Smooth muscle cell (in vitro differentiated cells): ENCODE measurements at regions not wholly inside any gene's neighbourhood (a gene's known extent, or its start where the extent isn't known, plus 50 kb on each side); places are given as distances from the start of the nearest gene placed in this dataset.

Experiments
- DNase-seq: peaks from one replicate; lab custom pipeline; 2025; ENCODE audit not compliant: unreplicated experiment; lab: John Stamatoyannopoulos, UW
- H2AFZ ChIP-seq: fragments of 200-600 bp; sonication (generic); 2 replicates; pipeline ENCODE4 v1.6.0; 2016; ENCODE audit warnings: antibody characterized with exemption, low read depth, mild to moderate bottlenecking
- H3F3A ChIP-seq: fragments of 200-600 bp; sonication (generic); 2 replicates; pipeline ENCODE4 v1.6.0; 2017; ENCODE audit warnings: antibody characterized with exemption, low read depth
- H3K27ac ChIP-seq: fragments of 200-600 bp; sonication (generic); 2 replicates; pipeline ENCODE4 v1.5.1; 2016; ENCODE audit warnings: low read depth, mild to moderate bottlenecking
- H3K27me3 ChIP-seq: fragments of 200-600 bp; sonication (generic); 2 replicates; pipeline ENCODE4 v1.6.1; 2016; ENCODE audit warnings: low read depth, mild to moderate bottlenecking
- H3K36me3 ChIP-seq: fragments of 200-600 bp; sonication (generic); 2 replicates; pipeline ENCODE4 v1.5.1; 2016; ENCODE audit warnings: low read depth
- H3K4me1 ChIP-seq: fragments of 200-600 bp; sonication (generic); 2 replicates; pipeline ENCODE4 v1.5.1; 2016; ENCODE audit warnings: low read depth
- H3K4me2 ChIP-seq: fragments of 200-600 bp; sonication (generic); 2 replicates; pipeline ENCODE4 v1.6.0; 2016; ENCODE audit warnings: mild to moderate bottlenecking
- H3K4me3 ChIP-seq: fragments of 200-600 bp; sonication (generic); 2 replicates; pipeline ENCODE4 v1.5.1; 2016; ENCODE audit warnings: mild to moderate bottlenecking
- H3K79me2 ChIP-seq: fragments of 200-600 bp; sonication (generic); 2 replicates; pipeline ENCODE4 v1.6.0; 2016; ENCODE audit warnings: low read depth, mild to moderate bottlenecking
- H3K9ac ChIP-seq: fragments of 200-600 bp; sonication (generic); 2 replicates; pipeline ENCODE4 v1.6.0; 2016; ENCODE audit warnings: low read depth
- H3K9me3 ChIP-seq: fragments of 200-600 bp; sonication (generic); replicated peaks from 2 replicates; pipeline ENCODE4 v1.5.1; 2016; ENCODE audit warnings: low read depth
- H4K20me1 ChIP-seq: fragments of 200-600 bp; sonication (generic); 2 replicates; pipeline ENCODE4 v1.6.0; 2016; ENCODE audit warnings: low read depth
- CTCF ChIP-seq: fragments of 200-600 bp; sonication (generic); IDR thresholded peaks from 2 replicates; pipeline ENCODE4 v1.5.1; 2017; ENCODE audit warnings: borderline replicate concordance, mild to moderate bottlenecking, antibody characterized with exemption; ENCODE audit not compliant: insufficient read depth, poor library complexity, severe bottlenecking
- WGBS: methylation state at CpG from one replicate; pipeline ENCODE4 v1.1.7; 2016; ENCODE audit warnings: low lambda C conversion rate; 5-methylcytosine and 5-hydroxymethylcytosine counted together

GRCh38 chr1:110749960-110750359, 75.2 kb upstream of the KCNA3 start:
- Histone ChIP-seq H3K27me3 (peaks cover 6% of the 10 kb centered on the region), H2AFZ (no peak overlapping the region), H3K36me3 (no peaks in the 10 kb centered on the region), H3K9me3 (no peaks in the 10 kb centered on the region), H3K4me1 (no peaks in the 10 kb centered on the region), H4K20me1 (no peaks in the 10 kb centered on the region), H3K79me2 (no peaks in the 10 kb centered on the region), H3F3A (no peaks in the 10 kb centered on the region), H3K4me3 (no peak overlapping the region), H3K4me2 (no peak overlapping the region), H3K9ac (no peak overlapping the region), H3K27ac (no peak overlapping the region)
- no peak for DNase-seq
- no peak for TF ChIP-seq CTCF
- 82% methylated on average over 4 of the region's 4 CpGs for WGBS

- H4K20me1 ChIP-seq: no peaks in the 10 kb centered on the region
- no peak for TF ChIP-seq CTCF
- 24% methylated on average over 10 of the region's 10 CpGs for WGBS
These were observed 72.0 kb upstream of the KCNA3 start for GRCh38 chr1:110746644-110747259.

GRCh38 chr1:110743397-110743796, 68.7 kb upstream of the KCNA3 start:
- no peaks in the 10 kb centered on the region for H3K9me3 ChIP-seq
- H4K20me1 ChIP-seq: no peaks in the 10 kb centered on the region
- no peak overlapping the region for H3K27ac ChIP-seq
- no peak for DNase-seq
- H3K79me2 ChIP-seq: no peaks in the 10 kb centered on the region
- H2AFZ ChIP-seq: no peak overlapping the region
- peaks cover 13% of the 10 kb centered on the region for H3K27me3 ChIP-seq
- no peaks in the 10 kb centered on the region for H3F3A ChIP-seq
- H3K4me3 ChIP-seq: no peak overlapping the region
- H3K4me2 ChIP-seq: no peak overlapping the region
- H3K4me1 ChIP-seq: no peaks in the 10 kb centered on the region
- no peaks in the 10 kb centered on the region for H3K36me3 ChIP-seq
- no peak overlapping the region for H3K9ac ChIP-seq
- no peak for TF ChIP-seq CTCF

More at GRCh38 chr1:110746644-110747259, 72.0 kb upstream of the KCNA3 start:
- H3K36me3 ChIP-seq: no peaks in the 10 kb centered on the region
- H2AFZ ChIP-seq: no peak overlapping the region
- no peak overlapping the region for H3K27ac ChIP-seq
- no peaks in the 10 kb centered on the region for H3K4me1 ChIP-seq
- no peaks in the 10 kb centered on the region for H3K9me3 ChIP-seq
- H3K4me3 ChIP-seq: no peak overlapping the region
- peak; percentile 14 for DNase-seq
- no peak overlapping the region for H3K4me2 ChIP-seq
- H3K9ac ChIP-seq: no peak overlapping the region
- no peaks in the 10 kb centered on the region for H3K79me2 ChIP-seq
- H3K27me3 ChIP-seq: peaks cover 19% of the 10 kb centered on the region
- H3F3A ChIP-seq: no peaks in the 10 kb centered on the region

GRCh38 chr1:110736900-110737605, 62.3 kb upstream of the KCNA3 start:
- no peaks in the 10 kb centered on the region for H3K36me3 ChIP-seq
- 76% methylated on average over 5 of the region's 5 CpGs for WGBS

More at GRCh38 chr1:110736900-110737605, 62.3 kb upstream of the KCNA3 start:
- Histone ChIP-seq H3K4me3 (no peak overlapping the region), H3K27ac (no peak overlapping the region), H3F3A (no peaks in the 10 kb centered on the region), H3K27me3 (peaks cover 7% of the 10 kb centered on the region), H4K20me1 (no peaks in the 10 kb centered on the region), H3K9me3 (no peaks in the 10 kb centered on the region), H3K9ac (no peak overlapping the region), H3K4me2 (no peak overlapping the region), H3K79me2 (no peaks in the 10 kb centered on the region), H2AFZ (no peak overlapping the region), H3K4me1 (no peaks in the 10 kb centered on the region)
- TF ChIP-seq CTCF: no peak
- DNase-seq: no peak
